ENCODE measurements at regions not wholly inside any gene's neighbourhood (a gene's known extent, or its start where the extent isn't known, plus 50 kb on each side); places are given as distances from the start of the nearest gene placed in this dataset.

DNA sequence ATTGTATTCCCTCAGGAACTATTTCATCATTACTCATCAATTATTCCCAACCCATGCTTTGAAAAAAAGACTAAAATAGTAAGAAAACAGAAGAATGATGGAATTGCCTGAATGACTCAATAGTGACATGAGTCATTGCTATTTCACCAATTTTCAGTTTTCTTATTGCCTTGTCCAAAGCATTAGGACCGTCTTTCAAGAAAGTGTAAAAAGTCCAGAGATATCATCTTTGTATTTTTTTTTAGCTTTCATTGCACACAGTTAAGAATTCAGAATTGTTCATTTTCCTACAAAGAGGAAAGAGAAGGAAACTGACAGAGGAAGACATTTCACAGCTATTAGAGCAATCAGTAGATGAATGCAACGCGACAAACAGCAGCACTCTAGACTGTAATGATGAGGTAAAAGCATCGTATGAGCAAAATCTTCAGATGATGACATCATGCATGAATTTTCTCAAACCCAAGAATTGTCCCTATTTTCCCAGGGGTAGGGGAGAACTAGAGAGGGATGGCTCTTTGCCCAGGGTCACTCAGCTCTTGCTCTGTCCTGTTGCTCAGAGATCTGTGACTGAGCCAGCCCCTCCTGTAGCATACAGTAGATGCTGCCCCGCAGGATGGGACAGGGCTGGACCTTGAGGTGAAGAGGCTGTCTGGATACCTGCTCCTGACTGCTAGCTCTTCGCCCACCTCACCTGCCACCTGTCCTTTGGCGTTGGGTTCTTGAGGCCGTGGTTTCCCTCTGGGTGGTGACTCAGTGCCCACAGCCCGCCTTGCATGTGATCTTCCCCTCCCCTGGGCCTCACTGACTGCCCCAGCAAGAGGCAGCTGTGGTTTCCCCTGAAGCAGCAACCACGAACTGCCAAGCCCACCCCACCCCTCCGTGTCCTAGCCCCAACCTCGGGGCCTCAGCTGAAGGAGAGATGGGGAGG is 84.8 kb downstream of the PPCDC start:
- Histone ChIP-seq H3K27me3 (ENCODE audit: control insufficient read depth in 2 of 2, insufficient read depth in 2 of 2, low read length in 2 of 2) (no peaks in the 10 kb centered on the region), H3K4me2 (ENCODE audit: insufficient read depth, low read length) (peak overlapping the region; percentile 76), H3K9me1 (replicated peaks; ENCODE audit: control insufficient read depth, extremely low read depth, insufficient read depth, low read length) (no peaks in the 10 kb centered on the region), H2AFZ (ENCODE audit: low read depth, low read length) (peak overlapping the region; percentile 2), H3K9ac (replicated peaks; ENCODE audit: extremely low read depth, insufficient read depth, low read length) (peak overlapping the region; percentile 57), H3K36me3 (ENCODE audit: control insufficient read depth in 2 of 2, extremely low read depth in 1 of 2, insufficient read depth in 2 of 2, low read length in 2 of 2) (no peaks in the 10 kb centered on the region), H3K79me2 (ENCODE audit: control insufficient read depth, insufficient read depth, low read length) (no peaks in the 10 kb centered on the region), H4K20me1 (replicated peaks; ENCODE audit: control insufficient read depth, extremely low read depth, insufficient read depth, low read length) (no peaks in the 10 kb centered on the region), H3K27ac (ENCODE audit: insufficient read depth, low read depth, low read length) (peak overlapping the region; percentile 93), H3K4me3 (replicated peaks in 1 of 3; ENCODE audit: insufficient read depth in 1 of 3, low read depth in 1 of 3, low read length in 3 of 3) (no peak overlapping the region), H3K4me1 (ENCODE audit: control insufficient read depth, extremely low read depth, insufficient read depth, low read length) (peaks cover 37% of the 10 kb centered on the region), H3K9me3 (replicated peaks; ENCODE audit: control insufficient read depth, insufficient read depth, low read length) (no peaks in the 10 kb centered on the region)
- POLR2A ChIA-PET = interaction anchor here (0.7 kb wide), 1 partner anchor 89 kb away, joined by 3 read pairs; no protein-coding TSS in a partner anchor
- intact Hi-C loops (cut with micrococcal nuclease) = loop anchor here (1.0 to 5.0 kb wide), 5 partner anchors 17 to 344 kb away; partner anchors contain the start of gene SIN3A
- peak; percentile 99 for FAIRE-seq
- peak; percentile 92 for DNase-seq (ENCODE audit: low read depth, low spot score)
- dilution Hi-C loops (cut with MboI; ENCODE audit: extremely low pct_ligation_motif_present, low sequenced_read_pairs) = no loop called here
- TSS peak; percentile 16 for BruUV-seq (replicated peaks)
- peak; percentile 42 for TF ChIP-seq POLR2AphosphoS5 (IDR thresholded peaks at IDR 0.05; ENCODE audit: insufficient read depth, low read depth, low read length)
- peak; percentile 98 for TF ChIP-seq FOS (IDR thresholded peaks at IDR 0.05; ENCODE audit: borderline replicate concordance, insufficient read depth, low read length)
- TF ChIP-seq, protein P1, sequence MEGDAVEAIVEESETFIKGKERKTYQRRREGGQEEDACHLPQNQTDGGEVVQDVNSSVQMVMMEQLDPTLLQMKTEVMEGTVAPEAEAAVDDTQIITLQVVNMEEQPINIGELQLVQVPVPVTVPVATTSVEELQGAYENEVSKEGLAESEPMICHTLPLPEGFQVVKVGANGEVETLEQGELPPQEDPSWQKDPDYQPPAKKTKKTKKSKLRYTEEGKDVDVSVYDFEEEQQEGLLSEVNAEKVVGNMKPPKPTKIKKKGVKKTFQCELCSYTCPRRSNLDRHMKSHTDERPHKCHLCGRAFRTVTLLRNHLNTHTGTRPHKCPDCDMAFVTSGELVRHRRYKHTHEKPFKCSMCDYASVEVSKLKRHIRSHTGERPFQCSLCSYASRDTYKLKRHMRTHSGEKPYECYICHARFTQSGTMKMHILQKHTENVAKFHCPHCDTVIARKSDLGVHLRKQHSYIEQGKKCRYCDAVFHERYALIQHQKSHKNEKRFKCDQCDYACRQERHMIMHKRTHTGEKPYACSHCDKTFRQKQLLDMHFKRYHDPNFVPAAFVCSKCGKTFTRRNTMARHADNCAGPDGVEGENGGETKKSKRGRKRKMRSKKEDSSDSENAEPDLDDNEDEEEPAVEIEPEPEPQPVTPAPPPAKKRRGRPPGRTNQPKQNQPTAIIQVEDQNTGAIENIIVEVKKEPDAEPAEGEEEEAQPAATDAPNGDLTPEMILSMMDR (IDR thresholded peaks at IDR 0.05; ENCODE audit: extremely low read depth in 1 of 2, insufficient read depth in 1 of 2, low read depth in 1 of 2, low read length in 2 of 2) = no peak
- TF ChIP-seq, protein P2, sequence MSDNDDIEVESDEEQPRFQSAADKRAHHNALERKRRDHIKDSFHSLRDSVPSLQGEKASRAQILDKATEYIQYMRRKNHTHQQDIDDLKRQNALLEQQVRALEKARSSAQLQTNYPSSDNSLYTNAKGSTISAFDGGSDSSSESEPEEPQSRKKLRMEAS (IDR thresholded peaks at IDR 0.05; ENCODE audit: insufficient read depth, insufficient read length) = no peak
- TF ChIP-seq EZH2 (IDR thresholded peaks at IDR 0.05; ENCODE audit: borderline replicate concordance, low read depth, low read length, severe bottlenecking) = no peak
- TF ChIP-seq MYC (IDR thresholded peaks at IDR 0.05; ENCODE audit: low read depth, low read length) = no peak
- no peak for TF ChIP-seq POLR2A (IDR thresholded peaks at IDR 0.05; ENCODE audit: low read depth, low read length)
- TF ChIP-seq GATA2 (IDR thresholded peaks at IDR 0.05; ENCODE audit: insufficient read depth, insufficient read length, low read depth, low read length) = peak; percentile 22
- peak; percentile 96 for TF ChIP-seq JUN (IDR thresholded peaks at IDR 0.05; ENCODE audit: borderline replicate concordance, insufficient read depth, insufficient read length, low read depth)
- CTCF ChIA-PET = interaction anchor here (1.0 to 2.2 kb wide), 4 partner anchors 64 to 94 kb away, joined by 3 to 9 read pairs (median 6); partner anchors contain the start of gene C15orf39

All from endothelial cell of umbilical vein (primary cell).